ENCODE measurements at regions not wholly inside any gene's neighbourhood (a gene's known extent, or its start where the extent isn't known, plus 50 kb on each side); places are given as distances from the start of the nearest gene placed in this dataset.

DNA sequence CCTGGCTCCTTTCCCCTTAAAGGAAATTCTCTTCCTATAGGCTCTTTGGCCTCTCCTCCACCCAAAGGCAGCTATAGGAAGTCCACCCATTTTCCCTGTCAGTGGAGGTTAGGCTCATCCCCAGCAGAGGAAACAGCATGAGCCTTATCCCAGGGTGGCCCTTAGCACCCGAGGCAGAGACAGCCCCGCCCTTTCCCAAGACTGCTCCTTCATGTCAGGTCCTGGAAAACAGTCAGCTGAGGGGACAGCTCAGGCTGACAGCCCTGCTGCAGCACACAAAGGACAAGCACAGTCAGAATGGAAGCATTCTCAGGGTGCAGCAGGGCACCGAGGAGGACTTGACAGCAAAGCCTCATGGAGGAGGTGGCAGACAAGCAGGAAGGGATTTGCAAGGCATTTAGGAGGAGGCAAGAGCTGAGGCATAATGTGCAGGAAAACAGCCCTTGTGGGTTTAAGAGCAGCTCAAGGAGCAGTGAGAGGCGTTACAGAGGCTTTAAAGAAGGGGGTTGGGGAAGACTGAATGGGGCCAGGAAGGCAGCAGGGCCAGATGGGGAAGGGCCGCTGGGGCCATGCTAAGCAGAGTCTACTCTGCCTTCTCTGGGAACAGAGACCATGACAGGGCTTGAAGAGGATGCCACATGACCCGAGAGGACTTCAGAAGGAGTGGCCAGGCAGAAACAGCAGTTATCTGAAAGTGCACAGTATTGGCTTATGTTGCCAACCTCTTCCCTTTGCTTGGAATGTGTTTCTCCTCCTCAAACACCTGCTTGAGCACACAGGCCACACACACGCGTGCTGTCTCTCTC lies 216.6 kb downstream of the SH3BP4 start:
- no peaks in the 10 kb centered on the region for H3K27me3 ChIP-seq (ENCODE audit: insufficient read depth, low read length)
- no peaks in the 10 kb centered on the region for H3F3A ChIP-seq (ENCODE audit: insufficient read depth, low read length)
- H3K9me3 ChIP-seq (ENCODE audit: low read length), result no peaks in the 10 kb centered on the region
- no peaks in the 10 kb centered on the region for H4K20me1 ChIP-seq (ENCODE audit: insufficient read depth, low read length)
- no peak for TF ChIP-seq EZH2 (IDR thresholded peaks at IDR 0.05; ENCODE audit: borderline replicate concordance, low read length)
- TF ChIP-seq, protein P1, sequence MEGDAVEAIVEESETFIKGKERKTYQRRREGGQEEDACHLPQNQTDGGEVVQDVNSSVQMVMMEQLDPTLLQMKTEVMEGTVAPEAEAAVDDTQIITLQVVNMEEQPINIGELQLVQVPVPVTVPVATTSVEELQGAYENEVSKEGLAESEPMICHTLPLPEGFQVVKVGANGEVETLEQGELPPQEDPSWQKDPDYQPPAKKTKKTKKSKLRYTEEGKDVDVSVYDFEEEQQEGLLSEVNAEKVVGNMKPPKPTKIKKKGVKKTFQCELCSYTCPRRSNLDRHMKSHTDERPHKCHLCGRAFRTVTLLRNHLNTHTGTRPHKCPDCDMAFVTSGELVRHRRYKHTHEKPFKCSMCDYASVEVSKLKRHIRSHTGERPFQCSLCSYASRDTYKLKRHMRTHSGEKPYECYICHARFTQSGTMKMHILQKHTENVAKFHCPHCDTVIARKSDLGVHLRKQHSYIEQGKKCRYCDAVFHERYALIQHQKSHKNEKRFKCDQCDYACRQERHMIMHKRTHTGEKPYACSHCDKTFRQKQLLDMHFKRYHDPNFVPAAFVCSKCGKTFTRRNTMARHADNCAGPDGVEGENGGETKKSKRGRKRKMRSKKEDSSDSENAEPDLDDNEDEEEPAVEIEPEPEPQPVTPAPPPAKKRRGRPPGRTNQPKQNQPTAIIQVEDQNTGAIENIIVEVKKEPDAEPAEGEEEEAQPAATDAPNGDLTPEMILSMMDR (IDR thresholded peaks at IDR 0.05; ENCODE audit: low read length), result no peak
- no peak overlapping the region for H2AFZ ChIP-seq (ENCODE audit: low read length)
- no peak overlapping the region for H3K4me2 ChIP-seq (ENCODE audit: low read length)
- no peak overlapping the region for H3K4me3 ChIP-seq (ENCODE audit: low read depth, low read length, poor library complexity, severe bottlenecking)
- H3K9me2 ChIP-seq (ENCODE audit: low read depth, low read length), result no peaks in the 10 kb centered on the region
- H3K9ac ChIP-seq (ENCODE audit: low read length), result no peak overlapping the region
- no peak overlapping the region for H3K27ac ChIP-seq (ENCODE audit: low read depth, low read length, poor library complexity, severe bottlenecking)
- H3K4me1 ChIP-seq (ENCODE audit: insufficient read depth, low read length, severe bottlenecking), result no peaks in the 10 kb centered on the region
- no peaks in the 10 kb centered on the region for H3K79me2 ChIP-seq (ENCODE audit: insufficient read depth, low read length)
- no peaks in the 10 kb centered on the region for H3K36me3 ChIP-seq (ENCODE audit: insufficient read depth, low read length)

- Histone ChIP-seq H3K4me3 (ENCODE audit: low read depth, low read length, poor library complexity, severe bottlenecking) (no peak overlapping the region), H3K9me3 (ENCODE audit: low read length) (no peaks in the 10 kb centered on the region), H3K9ac (ENCODE audit: low read length) (no peak overlapping the region), H3K4me2 (ENCODE audit: low read length) (no peak overlapping the region), H3K36me3 (ENCODE audit: insufficient read depth, low read length) (no peaks in the 10 kb centered on the region), H2AFZ (ENCODE audit: low read length) (no peak overlapping the region), H3K9me2 (ENCODE audit: low read depth, low read length) (no peaks in the 10 kb centered on the region), H3K27ac (ENCODE audit: low read depth, low read length, poor library complexity, severe bottlenecking) (no peak overlapping the region), H3K27me3 (ENCODE audit: insufficient read depth, low read length) (no peaks in the 10 kb centered on the region), H3F3A (ENCODE audit: insufficient read depth, low read length) (no peaks in the 10 kb centered on the region), H3K79me2 (ENCODE audit: insufficient read depth, low read length) (no peaks in the 10 kb centered on the region), H4K20me1 (ENCODE audit: insufficient read depth, low read length) (no peaks in the 10 kb centered on the region), H3K4me1 (ENCODE audit: insufficient read depth, low read length, severe bottlenecking) (no peaks in the 10 kb centered on the region)
- TF ChIP-seq EZH2 (IDR thresholded peaks at IDR 0.05; ENCODE audit: borderline replicate concordance, low read length), result no peak
- TF ChIP-seq, protein P1 (IDR thresholded peaks at IDR 0.05; ENCODE audit: low read length), result no peak
Measured at GRCh38 chr2:235170016-235170415, 218.2 kb downstream of the SH3BP4 start.

GRCh38 chr2:235170536-235171521 lies 219.0 kb downstream of the SH3BP4 start:
- Histone ChIP-seq H3K4me3 (ENCODE audit: low read depth, low read length, poor library complexity, severe bottlenecking) (no peak overlapping the region), H3F3A (ENCODE audit: insufficient read depth, low read length) (no peaks in the 10 kb centered on the region), H3K27ac (ENCODE audit: low read depth, low read length, poor library complexity, severe bottlenecking) (no peak overlapping the region), H3K79me2 (ENCODE audit: insufficient read depth, low read length) (no peaks in the 10 kb centered on the region), H3K4me1 (ENCODE audit: insufficient read depth, low read length, severe bottlenecking) (no peaks in the 10 kb centered on the region), H3K36me3 (ENCODE audit: insufficient read depth, low read length) (no peaks in the 10 kb centered on the region), H2AFZ (ENCODE audit: low read length) (no peak overlapping the region), H3K9me3 (ENCODE audit: low read length) (no peaks in the 10 kb centered on the region), H3K9me2 (ENCODE audit: low read depth, low read length) (no peaks in the 10 kb centered on the region), H3K27me3 (ENCODE audit: insufficient read depth, low read length) (no peaks in the 10 kb centered on the region), H3K9ac (ENCODE audit: low read length) (no peak overlapping the region), H3K4me2 (ENCODE audit: low read length) (no peak overlapping the region), H4K20me1 (ENCODE audit: insufficient read depth, low read length) (no peaks in the 10 kb centered on the region)
- TF ChIP-seq, protein P1 (IDR thresholded peaks at IDR 0.05; ENCODE audit: low read length), result no peak
- TF ChIP-seq EZH2 (IDR thresholded peaks at IDR 0.05; ENCODE audit: borderline replicate concordance, low read length), result no peak
